Stimulated activated CD8-positive, alpha-beta memory T cell treated with anti-CD3 and anti-CD28 coated beads, Interleukin-4, amount 100 ng/mL, for 1 hour (primary cell): ENCODE measurements at regions not wholly inside any gene's neighbourhood (a gene's known extent, or its start where the extent isn't known, plus 50 kb on each side); places are given as distances from the start of the nearest gene placed in this dataset.

ENCODE experiments used
- DNase-seq, 2 donors: peaks; one replicate each; pipeline ENCODE4 v3.0.0-alpha.2; 2020; ENCODE audit warnings: low read depth in 2 of 2, low spot score in 1 of 2

- DNase-seq, result no peak
Measured at GRCh38 chr2:81206216-81206615, 901.7 kb upstream of the LRRTM1 start.

DNA sequence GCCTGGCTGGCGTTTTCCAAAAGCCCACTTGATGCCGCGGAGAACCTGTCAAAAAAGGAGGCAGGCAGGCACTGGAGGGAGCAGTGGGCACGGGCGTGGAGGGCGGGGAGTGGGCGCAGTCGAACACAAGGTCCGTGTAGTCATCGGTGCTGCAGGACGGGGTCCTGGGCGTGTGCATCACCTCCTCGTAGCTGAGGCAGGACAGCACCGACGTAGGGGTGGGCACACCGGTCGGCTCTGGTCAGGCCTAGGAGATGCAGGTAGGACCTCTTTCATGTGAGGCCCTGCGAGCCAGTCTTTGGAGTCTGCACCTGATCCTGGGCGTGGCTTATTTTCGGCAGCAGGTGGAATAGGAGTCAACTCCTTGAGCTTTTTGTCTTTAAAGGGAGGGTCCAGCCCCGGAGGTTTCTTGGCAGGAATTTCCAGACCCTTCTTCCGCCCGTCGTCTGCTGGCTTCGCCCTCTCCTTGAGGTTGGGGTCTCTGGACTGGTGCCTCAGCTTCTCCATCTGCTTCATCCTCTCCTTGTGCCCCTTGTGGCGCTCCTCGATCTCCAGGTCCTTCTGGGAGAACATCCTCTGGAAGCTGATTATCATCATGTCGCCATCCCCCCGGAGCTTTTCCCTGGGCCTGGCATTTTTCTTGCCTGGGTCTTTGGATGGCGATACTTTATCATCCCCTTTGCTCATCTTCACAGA lies 892.5 kb upstream of the LRRTM1 start:
- DNase-seq, result no peak

GRCh38 chr2:81196383-81196851 lies 891.9 kb upstream of the LRRTM1 start:
- DNase-seq, result no peak

DNA sequence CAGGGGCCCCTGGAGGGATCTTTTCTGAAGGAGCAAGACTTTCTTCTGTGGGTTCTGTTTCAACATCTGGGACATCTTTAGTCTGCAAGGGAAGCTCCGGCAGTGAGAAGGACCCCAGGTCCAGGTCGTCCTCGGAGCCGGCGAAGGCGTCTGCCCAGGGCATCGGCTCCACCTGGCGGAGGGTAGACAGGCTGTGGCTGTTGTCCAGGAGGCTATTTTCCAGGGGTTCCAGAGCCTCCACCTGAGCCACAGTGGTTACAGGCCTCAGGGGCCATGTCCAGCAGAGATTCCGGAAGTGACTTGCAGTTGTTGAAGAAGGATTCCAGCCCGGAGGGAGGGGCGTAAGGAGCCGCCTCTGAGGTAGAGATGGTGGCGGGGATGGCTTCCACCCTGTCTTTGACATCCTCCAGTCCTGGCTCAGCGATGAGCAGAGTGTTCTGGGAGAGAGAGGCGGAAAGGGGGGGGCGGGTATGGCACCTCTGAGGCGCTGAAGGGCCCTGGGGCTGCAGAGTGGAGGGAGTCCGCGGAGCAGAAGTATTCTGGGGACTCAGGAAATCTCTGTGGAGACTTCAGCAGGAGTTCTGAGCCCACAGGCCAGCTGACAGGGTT lies 891.3 kb upstream of the LRRTM1 start:
- DNase-seq, result no peak

DNA sequence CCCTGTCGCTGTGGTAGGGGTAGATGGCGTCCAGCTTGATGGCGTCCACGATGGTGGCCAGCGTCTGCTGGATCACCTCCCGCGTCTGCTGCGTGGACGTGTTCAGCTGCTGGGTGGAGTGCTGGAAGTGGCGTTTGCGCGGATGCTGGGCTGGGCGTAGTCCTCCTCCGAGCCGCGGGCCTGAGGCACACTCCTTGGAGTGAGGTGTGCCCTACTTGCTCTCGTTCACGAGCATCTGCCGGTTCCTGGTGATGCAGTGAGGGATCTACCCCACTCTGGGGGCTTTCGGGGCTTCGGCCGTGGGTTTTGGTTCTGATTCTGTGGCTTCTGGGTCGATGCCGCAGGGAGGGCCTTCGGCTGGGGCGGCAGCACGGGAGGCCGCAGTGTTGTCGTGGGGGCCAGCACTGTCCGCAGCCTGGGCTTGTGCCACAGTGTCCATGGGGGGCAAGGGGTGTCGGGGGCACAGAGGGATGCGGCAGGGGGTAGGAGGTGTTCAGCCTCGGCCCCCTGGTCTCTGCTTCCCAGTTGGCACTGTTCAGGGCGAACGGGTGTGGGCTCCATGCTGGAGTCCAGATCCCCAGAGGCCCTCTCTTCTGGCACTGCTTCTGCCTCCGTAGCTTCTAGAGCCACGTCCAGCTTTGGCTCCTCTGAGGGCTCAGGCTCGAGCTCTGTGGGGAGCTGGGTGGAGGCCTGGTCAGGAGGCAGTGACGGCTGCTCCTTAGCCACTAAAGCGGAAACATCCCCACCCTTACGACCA lies 890.6 kb upstream of the LRRTM1 start:
- DNase-seq, result no peak

DNA sequence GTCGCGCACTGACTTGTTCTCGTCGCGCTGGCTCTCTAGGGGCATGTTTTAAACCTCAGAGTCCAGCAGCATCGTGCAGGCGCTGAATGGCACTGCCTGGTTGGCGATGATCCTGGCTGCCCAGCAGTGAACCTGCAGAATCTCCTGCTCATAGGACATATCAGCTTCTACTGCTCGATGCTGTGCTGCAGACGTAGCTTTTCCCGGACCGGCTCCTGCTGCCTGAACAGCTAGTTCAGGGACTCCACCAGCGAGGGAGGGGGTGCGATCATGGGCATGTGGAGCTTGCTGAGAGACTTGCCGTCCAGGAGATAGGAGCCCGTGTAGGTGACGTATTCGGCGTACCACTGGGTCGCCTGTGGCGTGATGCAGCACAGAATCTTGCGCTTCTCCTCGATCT lies 890.0 kb upstream of the LRRTM1 start:
- no peak for DNase-seq

- DNase-seq, result no peak
Measured at GRCh38 chr2:81194176-81194575, 889.6 kb upstream of the LRRTM1 start.

GRCh38 chr2:81181845-81182244 lies 877.3 kb upstream of the LRRTM1 start:
- DNase-seq, result no peak

DNA sequence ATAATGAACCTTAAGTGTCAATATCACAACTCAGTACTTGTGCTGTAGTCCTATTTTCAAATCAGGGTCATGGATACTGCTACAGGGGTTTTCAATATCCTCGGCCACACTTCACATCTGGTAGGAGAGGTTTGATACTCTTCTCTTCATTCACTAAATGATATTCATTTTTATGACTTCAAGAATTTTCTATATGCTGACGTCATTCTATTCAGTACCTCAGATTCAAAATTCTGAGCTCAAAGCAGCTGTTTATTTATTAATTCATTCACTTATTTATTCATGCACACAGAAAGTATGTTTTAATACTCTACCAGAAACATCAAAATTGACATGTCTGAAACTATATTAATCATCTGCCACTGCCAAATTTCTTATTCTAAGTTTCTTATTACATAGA lies 866.9 kb upstream of the LRRTM1 start:
- DNase-seq, result no peak

DNA sequence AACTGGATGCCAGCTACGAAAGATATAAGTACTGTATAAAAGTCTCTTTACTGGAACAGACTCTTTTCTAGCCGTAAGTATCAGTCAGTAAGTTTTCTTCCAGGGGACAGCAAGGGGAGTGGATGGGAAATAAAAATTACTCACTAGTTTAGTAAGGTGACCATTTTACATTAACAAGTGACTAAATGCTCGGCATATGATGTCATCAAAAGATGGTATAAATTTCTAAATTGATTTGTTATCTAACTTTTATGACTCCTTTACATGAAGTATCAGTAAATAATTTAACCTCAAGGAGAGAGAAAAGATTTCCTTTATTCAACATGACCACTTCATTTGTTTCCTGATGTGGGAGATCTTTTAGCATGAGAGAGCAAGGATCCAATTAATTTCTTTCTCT lies 859.0 kb upstream of the LRRTM1 start:
- no peak for DNase-seq

- no peak for DNase-seq
Measured at GRCh38 chr2:81158505-81158904, 854.0 kb upstream of the LRRTM1 start.

- no peak for DNase-seq
Measured at GRCh38 chr2:81148323-81148722, 843.8 kb upstream of the LRRTM1 start.

- no peak for DNase-seq
Measured at GRCh38 chr2:81136296-81136695, 831.7 kb upstream of the LRRTM1 start.

GRCh38 chr2:81097361-81097760 lies 792.8 kb upstream of the LRRTM1 start:
- no peak for DNase-seq

DNA sequence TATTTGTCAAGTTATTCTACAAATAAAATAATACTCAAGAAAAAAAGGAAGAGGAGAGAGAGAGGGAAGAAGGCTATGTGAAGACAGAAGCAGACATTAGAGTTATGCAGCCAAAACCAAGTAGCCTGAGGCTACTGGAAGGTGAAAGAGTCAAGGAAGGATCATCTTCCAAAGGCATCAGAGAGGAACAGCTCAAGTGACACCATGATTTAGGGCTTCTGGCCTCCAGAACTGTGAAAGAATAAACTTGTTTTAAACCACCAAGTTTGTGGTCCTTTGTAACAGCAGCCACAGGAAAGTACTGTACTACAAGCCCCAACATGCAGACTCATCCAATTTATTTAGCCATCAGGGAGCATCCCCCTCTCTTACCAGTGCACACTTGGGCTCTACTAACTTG lies 788.5 kb upstream of the LRRTM1 start:
- DNase-seq, result no peak

- no peak for DNase-seq
Measured at GRCh38 chr2:81087646-81088045, 783.1 kb upstream of the LRRTM1 start.

- DNase-seq, result no peak
Measured at GRCh38 chr2:81084101-81084500, 779.5 kb upstream of the LRRTM1 start.

DNA sequence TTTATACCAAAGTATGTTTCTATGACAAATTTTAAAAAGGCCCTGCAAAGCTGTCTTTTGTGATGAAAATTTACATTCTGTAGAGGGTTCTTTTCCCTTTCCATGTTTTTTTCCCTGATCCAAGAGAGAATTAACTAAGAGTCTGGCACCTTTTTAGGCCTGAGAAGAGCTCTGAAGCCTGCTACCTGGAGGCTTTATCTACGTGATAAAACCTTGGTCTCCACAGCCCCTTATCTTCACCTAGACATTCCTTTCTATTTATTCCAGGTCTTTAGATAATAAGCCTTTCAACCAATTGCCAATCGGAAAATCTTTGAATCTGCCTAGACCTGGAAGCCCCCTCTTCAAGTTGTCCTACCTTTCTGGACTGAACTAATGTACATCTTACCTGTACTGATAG lies 774.1 kb upstream of the LRRTM1 start:
- no peak for DNase-seq

DNA sequence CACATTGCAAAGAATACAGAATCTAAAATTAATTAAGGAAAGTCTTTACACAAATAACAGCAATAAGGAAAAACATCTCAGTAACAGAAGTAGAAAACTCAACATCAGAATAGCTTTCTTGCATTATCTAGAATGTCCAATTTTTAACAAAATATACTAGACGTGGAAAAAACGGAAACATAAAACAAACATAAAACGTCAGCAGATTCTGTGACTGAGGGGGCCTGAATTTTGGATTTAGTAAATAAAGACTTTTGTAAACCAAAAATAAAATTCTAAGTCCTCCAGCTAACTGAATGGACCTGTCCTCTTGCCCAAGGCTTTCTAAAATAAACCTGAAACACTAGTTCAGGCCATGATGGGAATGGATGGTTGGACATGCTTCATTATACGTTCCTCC lies 773.5 kb upstream of the LRRTM1 start:
- no peak for DNase-seq

DNA sequence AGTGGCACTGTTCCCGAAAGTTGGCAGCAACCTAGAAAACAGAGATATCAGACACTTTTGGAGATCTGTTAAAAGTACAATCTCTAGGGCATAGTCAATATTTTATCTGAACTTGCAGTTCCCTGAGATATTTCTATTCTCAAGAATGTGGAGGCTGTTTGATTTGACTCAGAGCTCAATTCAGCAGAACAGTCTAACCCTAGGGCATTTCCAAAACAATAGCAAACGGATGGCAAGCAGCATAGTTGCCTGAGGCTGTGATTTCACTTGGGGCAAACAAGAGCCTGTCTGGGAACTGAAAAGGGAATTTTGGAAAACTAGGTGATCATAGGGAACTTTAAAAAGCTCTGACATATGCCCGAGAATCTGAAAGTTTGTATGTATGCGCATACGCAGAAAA lies 772.8 kb upstream of the LRRTM1 start:
- no peak for DNase-seq

DNA sequence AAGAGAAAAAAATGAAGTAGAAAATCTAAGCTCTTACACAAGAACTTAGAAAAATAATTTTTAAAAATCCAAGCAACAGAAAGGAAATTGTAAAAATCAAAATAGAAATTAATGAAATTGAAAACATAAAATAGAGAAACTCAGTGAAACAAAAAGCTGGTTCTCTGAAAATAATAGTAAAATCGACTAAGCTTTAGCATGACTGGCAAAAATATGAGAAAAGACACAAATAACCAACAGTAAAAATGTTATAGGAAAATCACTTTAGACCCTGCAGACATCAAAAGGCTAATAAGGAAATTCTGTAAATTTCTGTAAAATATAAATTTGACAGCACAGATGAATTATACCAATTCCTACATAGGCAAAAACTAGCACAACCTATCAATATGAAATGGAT lies 768.9 kb upstream of the LRRTM1 start:
- DNase-seq, result no peak

DNA sequence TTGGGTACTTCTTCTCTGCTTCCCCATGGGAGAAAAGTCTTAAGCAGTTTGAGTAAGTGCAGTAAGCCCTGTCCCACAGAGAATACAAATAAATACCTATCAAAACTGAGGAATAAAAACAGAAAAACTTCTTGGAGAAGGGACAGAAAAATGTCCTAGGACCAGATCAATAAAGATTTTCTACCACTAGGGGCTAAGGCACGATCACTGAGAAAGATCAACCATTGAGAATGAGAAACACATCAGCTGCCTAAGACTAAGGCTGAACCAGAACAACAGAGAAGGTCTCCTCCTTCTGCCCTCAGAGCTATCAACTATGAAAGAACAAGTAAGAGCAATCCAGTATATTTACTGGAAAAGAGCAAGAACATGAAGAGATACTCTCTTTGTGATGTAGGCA lies 763.6 kb upstream of the LRRTM1 start:
- no peak for DNase-seq
